ENCODE measurements at regions not wholly inside any gene's neighbourhood (a gene's known extent, or its start where the extent isn't known, plus 50 kb on each side); places are given as distances from the start of the nearest gene placed in this dataset.

DNA sequence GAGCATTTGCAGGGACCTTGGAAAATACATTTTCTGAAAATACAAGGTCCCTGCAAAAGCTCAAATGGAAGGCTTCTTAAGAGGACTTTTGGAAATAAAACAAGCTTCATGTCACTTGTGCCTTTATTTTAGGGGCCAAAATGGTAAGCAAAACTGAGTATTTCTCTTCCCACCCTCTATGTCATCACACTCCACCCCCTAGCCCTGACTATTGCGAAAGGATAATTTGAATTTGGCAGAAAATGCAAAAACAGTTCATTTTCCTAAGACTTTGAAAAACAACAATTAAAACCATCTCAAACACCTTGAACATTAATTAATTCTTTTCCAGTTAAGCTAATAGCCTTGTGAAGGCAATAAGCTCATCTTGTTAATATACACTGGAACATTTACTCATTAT is 201.7 kb downstream of the TM2D1 start:
- no peak for DNase-seq (ENCODE audit: low read depth)

DNA sequence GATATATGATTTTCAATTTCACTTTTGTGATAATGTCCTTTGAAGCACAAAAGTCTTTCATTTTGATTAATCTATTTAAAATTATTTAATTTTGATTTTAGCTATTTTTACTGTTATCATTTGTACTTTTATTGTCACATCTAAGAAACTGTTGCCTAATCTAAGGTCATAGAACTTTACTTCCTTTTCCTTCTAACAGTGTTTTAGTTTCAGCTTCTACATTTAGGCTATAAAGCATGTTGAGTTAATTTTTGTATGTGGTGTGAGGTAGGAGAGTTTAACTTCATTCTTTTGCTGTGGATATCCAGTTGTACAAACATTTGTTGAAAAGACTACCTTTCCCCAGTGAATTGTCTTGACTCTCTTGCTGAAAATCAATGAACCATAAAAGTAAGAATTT is 204.5 kb downstream of the TM2D1 start:
- no peak for DNase-seq (ENCODE audit: low read depth)

DNA sequence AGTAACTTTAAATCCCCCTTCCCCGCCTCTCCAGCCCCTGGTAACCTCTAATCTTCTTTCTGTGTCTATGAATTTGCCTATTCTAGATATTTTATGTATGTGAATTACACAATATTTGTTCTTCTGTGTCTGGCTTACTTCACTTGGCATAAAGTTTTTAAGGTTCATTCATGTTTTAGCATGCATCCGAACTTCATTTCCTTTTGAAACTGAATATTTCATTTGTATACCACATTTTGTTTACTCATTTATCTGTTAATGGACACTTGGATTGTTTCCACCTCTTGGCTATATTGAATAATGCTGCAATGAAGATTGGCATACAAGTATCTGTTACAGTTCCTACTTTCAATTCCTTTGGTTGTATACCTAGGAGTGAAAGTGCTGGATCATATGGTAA is 205.3 kb downstream of the TM2D1 start:
- no peak for DNase-seq (ENCODE audit: low read depth)

DNA sequence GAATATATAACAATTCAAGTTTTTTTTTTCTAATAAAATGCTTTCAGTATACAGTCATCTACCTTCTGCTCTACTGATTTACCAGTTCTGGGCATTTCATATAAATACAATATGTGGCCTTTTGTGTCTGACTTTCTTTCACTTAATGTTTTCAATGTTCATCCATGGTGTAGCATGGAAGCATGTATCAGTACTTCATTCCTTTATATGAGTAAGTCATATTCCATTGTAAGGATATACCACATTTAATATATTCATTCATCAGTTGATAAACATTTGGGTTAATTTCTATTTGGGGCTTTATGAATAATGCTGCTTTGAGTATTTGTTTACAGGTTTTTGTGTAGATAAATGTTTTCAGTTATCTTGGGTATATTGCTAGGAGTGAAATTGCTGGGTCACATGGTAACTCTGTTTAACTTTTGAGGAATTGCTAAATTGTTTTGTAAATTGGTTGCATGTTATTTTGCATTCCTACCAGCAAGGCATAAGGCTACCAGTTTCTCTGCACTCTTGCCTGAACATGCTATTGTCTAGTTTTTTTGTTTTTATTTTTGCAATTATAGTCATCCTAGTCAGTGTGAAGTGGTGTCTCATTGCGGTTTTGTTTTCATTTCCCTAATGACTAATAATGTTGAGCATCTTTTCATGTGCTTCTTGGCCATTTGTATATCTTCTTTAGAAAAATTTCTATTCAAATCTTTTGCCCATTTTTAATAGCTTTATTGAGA is 206.1 kb downstream of the TM2D1 start:
- DNase-seq (ENCODE audit: low read depth), result no peak

DNA sequence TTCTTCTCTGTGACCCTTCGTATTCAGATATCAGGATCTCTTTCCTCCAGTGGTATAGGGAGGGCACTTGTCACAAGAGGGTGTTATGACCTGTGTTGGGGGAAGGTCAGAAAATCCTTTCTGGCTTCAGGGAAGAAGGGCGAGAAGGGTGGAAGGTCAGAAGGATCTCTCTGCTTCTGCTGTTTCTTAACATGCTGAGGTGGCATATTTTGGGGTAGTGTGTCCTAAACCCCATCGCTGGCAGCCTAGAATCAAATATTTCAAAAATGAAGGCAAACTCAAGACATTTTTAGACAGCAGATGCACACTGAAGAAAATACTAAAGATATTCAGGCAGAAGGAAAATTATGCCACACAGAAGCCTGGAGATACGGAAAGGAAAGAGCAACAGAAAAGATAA is 207.6 kb downstream of the TM2D1 start:
- DNase-seq (ENCODE audit: low read depth), result no peak

DNA sequence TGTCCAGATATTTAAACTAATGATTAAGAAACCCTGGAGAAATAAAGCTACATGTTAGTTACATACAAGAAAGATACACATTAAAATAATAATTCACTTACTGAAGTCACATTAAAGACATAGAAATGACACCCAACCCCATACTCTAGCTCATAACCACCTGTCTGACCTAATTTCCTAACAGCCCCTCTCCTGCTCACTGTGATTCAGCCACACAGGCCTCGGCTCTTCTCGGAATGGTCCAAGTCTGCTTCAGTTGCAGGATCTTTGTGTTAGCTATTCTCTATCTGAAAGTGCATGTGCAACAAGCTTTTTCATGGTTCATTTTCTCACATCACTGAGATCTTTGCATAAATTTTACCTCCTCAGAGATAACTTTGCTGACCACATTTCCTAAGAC is 209.8 kb downstream of the TM2D1 start:
- no peak for DNase-seq (ENCODE audit: low read depth)
